Stimulated activated CD8-positive, alpha-beta memory T cell treated with anti-CD3 and anti-CD28 coated beads, Interleukin-7, amount 100 ng/mL, for 48 hours (primary cell): ENCODE measurements at regions not wholly inside any gene's neighbourhood (a gene's known extent, or its start where the extent isn't known, plus 50 kb on each side); places are given as distances from the start of the nearest gene placed in this dataset.

Experiments used
- DNase-seq, 2 donors: peaks; one replicate each; pipeline ENCODE4 v3.0.0-alpha.2; 2020; ENCODE audit warnings: low read depth in 1 of 2; ENCODE audit errors: extremely low read depth in 1 of 2

GRCh38 chr18:78021196-78021595 lies 771.5 kb downstream of the GALR1 start:
- no peak for DNase-seq

DNA sequence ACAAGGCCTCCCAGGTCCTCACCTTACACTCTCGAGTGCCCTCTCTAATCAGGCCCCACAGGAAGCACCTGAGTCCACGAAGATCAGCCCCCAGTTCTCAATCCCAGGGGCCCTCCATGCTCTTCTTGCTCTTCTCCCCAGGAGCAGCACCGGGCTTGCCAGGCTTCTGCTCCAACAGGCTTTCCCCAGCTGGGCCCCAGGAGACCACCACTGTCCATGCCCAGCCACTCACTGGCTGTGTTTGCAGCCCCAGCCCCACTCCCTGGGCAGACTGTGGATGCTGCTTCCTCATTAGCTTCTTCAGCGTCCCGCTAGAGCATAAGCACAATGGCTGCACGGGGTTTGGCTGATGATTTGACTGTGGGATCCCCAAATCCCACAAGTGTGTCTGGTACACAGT lies 781.9 kb downstream of the GALR1 start:
- no peak for DNase-seq

DNA sequence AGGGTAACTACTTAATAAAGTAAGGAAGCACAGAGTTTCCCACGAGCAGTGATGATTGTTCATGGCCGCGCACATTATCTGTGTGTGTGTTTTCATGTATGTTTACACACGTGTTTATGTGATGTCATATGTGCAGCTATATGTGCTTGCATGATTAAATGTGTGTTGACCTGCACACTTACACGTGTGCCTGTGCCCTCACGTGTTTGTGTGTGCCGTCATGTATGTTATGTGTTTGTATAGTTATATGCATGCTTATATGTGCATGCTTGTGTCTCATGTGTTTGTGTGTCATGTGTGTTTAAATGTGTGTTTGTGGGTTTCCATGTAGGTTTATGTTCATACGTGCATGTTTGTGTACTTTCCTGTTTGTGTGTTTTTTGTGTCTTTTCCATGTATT lies 782.3 kb downstream of the GALR1 start:
- no peak for DNase-seq

DNA sequence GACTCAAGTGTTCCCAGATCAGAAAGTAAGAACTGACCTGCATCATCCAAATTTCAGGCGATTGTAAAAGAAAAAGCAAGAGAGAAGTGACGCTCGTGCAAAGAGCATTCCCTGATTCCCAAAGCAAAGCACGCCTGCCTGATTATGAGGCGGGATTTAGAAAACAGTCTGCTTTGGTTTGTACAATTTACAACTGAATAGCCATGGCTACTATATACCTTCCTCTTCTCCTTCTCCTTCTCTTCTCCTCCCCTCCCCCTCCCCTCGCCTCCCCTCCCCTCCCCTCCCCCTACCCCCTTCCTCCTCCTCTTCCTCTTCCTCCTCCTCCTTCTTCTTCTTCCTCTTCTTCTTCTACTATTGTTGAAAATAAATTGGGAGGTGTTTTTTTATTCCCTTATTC lies 782.9 kb downstream of the GALR1 start:
- no peak for DNase-seq

DNA sequence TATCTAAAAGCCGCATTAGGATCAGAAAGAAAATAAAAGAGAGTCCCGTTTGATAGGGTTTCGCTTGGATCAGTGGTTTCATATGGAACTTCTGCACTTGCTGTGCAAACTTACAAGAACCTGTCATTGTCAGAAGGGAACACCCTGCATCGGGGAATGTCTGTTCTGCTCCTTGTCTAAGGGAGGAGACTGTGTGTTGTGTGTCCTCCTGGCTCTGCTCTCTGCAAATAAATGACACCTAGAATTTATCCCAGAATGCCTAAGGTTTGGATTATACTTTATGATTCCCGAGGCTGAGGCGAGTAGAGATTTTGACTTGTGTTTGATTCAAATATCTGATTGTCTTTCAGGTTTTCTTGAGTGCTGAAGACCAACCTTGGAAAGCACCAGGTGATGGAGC lies 785.1 kb downstream of the GALR1 start:
- no peak for DNase-seq

DNA sequence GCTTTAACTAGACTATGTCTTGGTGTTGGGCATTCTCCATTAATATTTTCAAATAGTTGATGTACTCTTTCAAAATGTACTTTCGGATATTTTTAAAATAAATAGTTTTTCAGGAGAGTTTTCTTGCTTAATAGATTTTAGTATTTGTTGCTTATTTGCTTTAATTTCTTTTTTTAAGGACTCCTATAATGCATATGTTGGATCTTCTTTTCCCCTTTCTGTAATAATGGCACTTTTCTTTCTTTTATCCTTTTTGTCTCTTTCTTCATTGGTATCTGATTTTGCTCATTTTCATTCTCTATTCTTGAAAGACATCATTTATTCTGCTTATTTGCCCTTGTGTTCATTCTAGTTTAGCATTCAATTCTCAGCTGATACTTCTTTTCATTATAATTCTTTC lies 791.6 kb downstream of the GALR1 start:
- DNase-seq, result no peak

DNA sequence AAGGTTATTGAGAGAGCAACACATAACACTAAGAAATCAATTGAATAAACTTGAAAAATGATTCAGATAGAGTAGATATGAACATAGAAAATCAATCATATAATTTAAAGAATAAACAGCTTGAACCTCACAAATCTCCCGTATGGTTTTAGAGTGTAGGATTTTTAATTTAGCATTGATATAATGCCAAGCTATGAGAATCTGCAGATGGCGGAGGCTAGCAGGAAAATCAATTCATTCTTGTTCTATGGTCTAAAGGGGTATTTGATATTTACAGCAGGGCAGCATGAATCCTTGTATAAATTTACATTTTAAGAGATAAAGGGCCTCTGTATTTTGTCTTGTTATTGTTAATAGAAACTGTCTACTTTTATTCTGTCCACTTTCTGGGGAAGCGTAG lies 797.0 kb downstream of the GALR1 start:
- no peak for DNase-seq

GRCh38 chr18:78049281-78049680 lies 799.6 kb downstream of the GALR1 start:
- no peak for DNase-seq

- no peak for DNase-seq
These were observed 805.2 kb downstream of the GALR1 start for GRCh38 chr18:78054801-78055200.

DNA sequence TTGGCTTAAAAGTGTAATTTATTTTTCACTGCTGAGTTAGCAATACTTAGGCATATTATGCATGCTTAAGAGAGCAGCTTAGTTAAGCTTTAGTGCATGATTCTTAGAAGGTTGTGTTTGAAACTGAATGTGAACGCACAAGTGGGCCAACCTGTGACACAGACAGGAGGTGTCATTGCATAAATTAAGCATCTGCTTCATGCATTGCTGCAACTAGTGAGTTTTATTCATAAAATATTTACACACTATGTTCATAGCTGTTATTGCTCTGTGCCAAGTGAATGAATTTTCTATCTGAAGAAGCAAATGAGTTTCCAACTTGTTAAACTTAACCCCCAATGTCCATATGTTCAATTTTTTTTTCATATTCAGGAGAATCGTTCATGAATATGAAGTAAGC lies 806.4 kb downstream of the GALR1 start:
- no peak for DNase-seq

DNA sequence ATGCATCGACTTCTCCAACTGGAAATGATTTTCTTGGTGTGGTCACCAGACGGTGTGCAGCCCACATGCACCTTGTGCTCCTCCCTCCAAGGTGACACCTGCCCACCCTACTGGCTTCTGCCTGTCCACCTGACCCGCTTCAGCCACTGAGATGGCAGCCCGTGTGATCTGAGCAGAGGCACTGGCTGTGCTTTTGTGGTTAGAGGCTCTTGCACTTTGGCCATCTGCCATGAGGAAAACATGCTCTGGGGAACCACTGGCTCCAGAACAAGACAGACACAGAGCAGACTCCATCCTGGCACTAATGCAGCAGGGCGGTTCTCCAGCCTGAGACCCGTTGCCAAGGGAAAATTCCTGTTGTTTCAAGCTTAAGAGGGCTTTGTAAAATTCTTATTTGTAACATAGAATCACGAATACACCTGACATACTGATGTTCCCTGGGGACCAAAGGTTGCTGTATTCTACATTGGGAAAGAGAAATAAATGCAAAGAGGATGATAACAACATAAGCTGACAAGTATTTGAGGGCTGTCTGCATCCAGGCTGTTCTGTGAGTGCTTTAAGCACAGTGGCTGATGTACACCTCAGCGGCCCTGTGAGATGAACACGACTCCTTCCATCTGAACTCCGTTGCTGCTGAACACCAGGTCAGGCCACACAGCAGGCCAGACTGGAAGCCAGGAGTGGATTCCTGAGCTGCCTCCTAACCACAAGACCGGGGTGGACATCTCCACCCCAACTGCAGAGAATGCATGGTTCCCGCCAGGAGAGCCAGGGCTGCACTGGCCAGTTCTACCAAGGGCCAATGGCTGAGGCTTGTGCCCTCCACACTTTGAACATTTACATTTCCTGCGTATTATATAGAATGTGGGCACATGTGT lies 820.4 kb downstream of the GALR1 start:
- no peak for DNase-seq

DNA sequence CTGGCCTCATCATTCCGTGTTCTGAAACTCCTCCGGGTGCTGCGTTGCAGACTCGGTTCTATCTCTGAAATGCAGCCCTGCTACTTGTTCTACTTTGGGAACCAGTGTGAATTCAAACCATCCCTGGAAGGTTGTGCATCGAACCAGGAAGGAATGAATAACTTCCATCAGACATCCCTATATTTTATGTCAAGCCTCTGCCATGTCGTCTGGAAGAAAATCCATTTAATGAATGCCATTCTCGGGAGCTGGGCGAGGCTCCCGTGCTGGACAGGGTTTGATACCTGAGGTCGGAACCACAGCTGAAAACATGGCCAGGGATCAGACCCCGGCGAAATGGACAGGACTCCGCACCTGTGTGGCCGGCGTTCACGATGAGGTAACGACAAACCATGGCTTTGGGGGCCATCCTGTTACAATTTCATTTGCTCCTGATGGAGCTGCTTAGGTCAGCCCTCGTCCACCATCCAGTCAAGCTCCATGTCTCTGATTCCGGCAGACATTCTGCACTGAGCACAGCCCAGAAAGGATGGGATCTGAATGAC lies 821.6 kb downstream of the GALR1 start:
- DNase-seq, result no peak

DNA sequence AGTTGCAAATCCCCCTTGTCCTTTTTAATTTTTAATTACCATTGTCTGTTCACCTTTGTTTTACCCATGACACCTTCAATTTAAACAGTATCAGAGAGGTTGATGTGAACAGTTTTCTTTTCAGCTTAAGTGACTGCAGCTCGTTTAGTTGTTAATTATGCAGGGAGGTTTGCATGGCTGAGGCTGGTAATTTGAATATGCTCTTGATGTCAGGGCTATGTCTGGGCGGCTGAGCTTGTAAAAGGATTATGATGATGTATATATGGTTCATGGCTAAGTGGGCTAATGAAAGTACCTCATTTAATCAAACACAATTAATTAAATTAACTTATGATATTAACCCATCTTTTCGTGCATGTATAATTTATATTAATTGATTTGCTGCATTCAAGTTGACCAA lies 822.1 kb downstream of the GALR1 start:
- DNase-seq, result no peak

- DNase-seq, result no peak
These were observed 822.7 kb downstream of the GALR1 start for GRCh38 chr18:78072375-78072774.

GRCh38 chr18:78073275-78073674 lies 823.6 kb downstream of the GALR1 start:
- DNase-seq, result no peak

DNA sequence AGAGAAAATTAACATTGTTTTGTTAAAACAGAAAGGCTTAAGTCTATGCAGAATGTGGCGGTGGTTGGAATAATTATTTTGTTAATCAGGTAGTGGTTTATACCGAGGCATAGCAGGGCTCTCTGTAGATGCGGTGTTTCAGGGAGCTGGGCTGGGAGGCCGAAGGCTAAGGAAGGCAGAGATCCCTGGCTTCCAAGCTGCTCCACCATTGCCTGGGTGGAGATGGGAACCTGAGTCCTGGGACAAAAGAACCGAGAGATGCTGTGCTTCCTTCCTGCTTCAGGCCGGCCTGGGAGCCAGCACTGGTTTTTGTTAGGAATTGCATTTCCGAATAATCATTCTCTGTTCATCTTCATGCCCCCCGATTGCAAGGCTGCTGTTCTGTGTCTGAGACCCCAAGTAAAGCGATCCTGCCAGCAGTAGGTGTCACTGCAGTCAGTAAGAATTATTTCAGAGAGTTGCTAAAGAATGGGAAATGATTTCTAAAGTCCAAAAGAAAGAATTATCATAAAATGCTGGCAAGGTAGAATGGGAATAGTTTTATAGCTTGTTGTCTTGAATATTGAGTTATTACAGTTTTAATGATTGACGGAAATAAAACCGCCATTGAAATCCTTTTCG lies 824.9 kb downstream of the GALR1 start:
- DNase-seq, result no peak

DNA sequence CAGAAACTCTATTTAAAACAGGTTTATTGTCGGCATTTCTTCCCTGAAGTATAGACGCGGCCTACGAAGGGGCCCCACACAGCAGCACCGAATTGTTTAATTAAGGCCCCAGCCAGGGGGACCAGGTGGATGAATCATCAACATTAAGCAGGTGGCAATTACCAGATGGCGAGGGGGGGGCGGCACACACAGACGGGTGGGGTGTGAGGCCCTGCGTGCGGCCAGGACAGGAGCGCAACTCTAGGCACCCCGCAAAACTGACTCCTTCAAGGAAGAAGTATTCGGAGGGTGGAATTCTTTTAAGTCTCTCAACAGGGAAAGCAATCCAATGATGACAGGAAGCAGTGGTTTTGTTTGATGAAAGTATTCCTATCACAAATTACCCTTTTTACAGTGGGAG lies 830.4 kb downstream of the GALR1 start:
- no peak for DNase-seq

DNA sequence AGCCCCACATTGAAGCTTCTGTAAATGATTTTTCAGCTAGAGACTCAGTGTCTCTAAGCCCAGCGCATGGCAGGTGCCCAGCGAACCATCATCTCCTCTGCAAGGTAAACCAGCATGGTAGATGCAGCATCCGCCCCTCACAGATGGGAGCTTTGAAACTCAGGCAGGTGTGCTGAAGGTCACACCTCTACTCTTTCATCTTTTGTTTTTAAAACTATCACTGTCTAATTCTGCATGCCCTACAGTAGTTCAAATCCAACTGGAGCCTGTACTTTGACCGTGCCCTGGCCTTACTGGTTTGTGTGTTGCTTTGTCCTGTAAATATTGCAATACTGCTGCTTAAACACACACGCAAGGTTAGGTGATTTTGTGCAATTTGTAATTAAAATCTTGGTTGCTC lies 831.1 kb downstream of the GALR1 start:
- DNase-seq, result no peak

DNA sequence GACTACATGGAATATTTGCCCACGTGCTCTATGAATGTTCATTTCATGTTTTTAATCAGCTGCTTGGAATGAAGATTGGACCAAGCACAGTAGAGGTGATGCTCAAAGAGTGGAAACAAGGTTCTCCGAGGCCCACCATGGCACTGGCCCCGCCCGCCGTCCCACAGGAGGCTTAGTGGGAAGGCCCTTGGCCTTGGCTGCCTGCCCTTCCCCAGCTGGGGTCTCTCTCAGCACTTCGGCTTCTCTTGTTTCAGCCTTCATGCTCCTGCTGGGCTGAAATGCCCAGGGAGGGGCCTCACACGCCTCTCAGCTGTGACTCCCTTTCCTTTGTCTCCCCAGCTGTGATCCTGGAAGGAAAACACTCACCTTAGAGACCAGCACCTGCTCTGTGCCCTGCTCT lies 833.2 kb downstream of the GALR1 start:
- no peak for DNase-seq

- DNase-seq, result no peak
These were observed 835.9 kb downstream of the GALR1 start for GRCh38 chr18:78085241-78086185.

DNA sequence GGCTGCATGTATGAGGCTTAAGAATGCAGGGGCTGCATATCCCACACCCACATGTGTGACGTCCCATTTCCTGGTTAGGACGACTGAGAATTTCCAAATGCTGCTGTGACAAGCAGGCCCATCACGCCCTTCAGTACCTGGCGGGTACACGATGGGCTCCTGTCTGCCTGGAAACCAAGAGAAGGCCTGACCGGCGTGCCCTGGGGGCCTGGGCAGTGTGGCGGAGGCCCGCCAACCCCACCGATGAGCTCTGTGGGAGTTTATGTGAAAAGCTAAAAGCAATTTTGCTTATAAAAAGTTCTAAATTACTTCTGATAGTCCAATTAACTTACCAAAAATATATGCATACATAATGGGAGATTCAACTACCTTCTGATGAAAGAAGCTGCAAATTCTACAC lies 837.3 kb downstream of the GALR1 start:
- DNase-seq, result no peak
